ENCODE measurements at regions not wholly inside any gene's neighbourhood (a gene's known extent, or its start where the extent isn't known, plus 50 kb on each side); places are given as distances from the start of the nearest gene placed in this dataset.

DNA sequence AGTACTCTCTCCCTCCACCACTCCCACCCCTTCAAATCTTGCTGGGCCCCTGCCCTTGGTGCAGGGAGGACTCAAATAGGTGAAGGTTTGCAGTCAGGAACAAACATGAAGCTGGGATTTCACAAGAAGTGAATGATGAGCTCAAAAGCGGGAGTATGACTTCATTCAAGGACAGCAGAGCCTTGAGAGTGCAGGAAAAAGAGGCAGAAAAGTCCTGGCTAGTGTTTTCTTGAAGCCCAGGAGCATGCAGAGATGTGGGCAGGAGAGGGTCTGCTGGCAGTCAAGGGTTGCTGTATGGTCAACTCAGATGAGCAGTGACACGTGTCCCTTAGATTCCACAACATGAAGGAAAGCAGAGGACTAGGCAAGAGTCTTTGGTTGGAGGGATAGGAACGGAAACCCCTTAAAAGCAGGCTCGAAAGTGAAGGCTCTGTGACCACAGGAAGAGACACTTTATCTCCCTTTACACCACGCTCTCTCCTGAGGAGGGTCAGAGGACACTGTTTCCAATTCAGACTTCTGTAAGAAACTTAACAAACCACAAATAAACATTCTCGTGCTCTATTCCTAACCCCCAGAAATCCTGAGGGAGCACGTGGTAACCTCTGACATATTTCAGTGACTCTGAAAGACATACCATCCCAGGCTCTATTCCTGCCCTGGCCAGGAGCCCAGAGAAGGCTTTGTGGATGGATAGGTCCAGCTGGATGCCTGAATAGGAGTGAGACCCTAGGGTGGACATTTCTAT lies 168.0 kb upstream of the NDN start:
- no peaks in the 10 kb centered on the region for H3K27me3 ChIP-seq (ENCODE audit: control insufficient read depth in 3 of 3, insufficient read depth in 3 of 3, low read length in 2 of 3)
- no peak for TF ChIP-seq CTCF (IDR thresholded peaks at IDR 0.05; ENCODE audit: control extremely low read depth, extremely low read depth)
- no peaks in the 10 kb centered on the region for H3K4me1 ChIP-seq (ENCODE audit: control insufficient read depth in 5 of 5, insufficient read depth in 5 of 5, low read length in 5 of 5)
- WGBS, 2 donors, result 27 to 35% methylated on average over 7 of the region's 7 CpGs
- no peak overlapping the region for H3K4me3 ChIP-seq
- no peak overlapping the region for H3K27ac ChIP-seq (ENCODE audit: low read depth in 1 of 2, low read length in 1 of 2)
- no peak for ATAC-seq (ENCODE audit: insufficient read depth, low FRiP score)
- DNase-seq, result no peak
- H3K9me3 ChIP-seq (ENCODE audit: control insufficient read depth in 4 of 4, insufficient read depth in 3 of 4, low read length in 3 of 4), result peaks cover 0 to 2% (median 0%) of the 10 kb centered on the region in 4 donors
- H3K36me3 ChIP-seq (ENCODE audit: control insufficient read depth in 4 of 4, insufficient read depth in 4 of 4, low read length in 4 of 4), result no peaks in the 10 kb centered on the region
- H3K9ac ChIP-seq (ENCODE audit: insufficient read depth in 1 of 2, low read length in 2 of 2), result no peak overlapping the region

- no peak overlapping the region for H3K27ac ChIP-seq (ENCODE audit: low read depth in 1 of 2, low read length in 1 of 2)
- no peak overlapping the region for H3K4me3 ChIP-seq
- 64 to 68% methylated on average over 4 of the region's 4 CpGs for WGBS, 2 donors
- no peak for TF ChIP-seq CTCF (IDR thresholded peaks at IDR 0.05; ENCODE audit: control extremely low read depth, extremely low read depth)
- H3K27me3 ChIP-seq (ENCODE audit: control insufficient read depth in 3 of 3, insufficient read depth in 3 of 3, low read length in 2 of 3), result no peaks in the 10 kb centered on the region
- ATAC-seq (ENCODE audit: insufficient read depth, low FRiP score), result no peak
- no peaks in the 10 kb centered on the region for H3K4me1 ChIP-seq (ENCODE audit: control insufficient read depth in 5 of 5, insufficient read depth in 5 of 5, low read length in 5 of 5)
- H3K9me3 ChIP-seq (ENCODE audit: control insufficient read depth in 4 of 4, insufficient read depth in 3 of 4, low read length in 3 of 4), result no peaks in the 10 kb centered on the region
- DNase-seq, result no peak
- H3K9ac ChIP-seq (ENCODE audit: insufficient read depth in 1 of 2, low read length in 2 of 2), result no peak overlapping the region
- no peaks in the 10 kb centered on the region for H3K36me3 ChIP-seq (ENCODE audit: control insufficient read depth in 4 of 4, insufficient read depth in 4 of 4, low read length in 4 of 4)
Measured at GRCh38 chr15:23855947-23856346, 168.8 kb upstream of the NDN start.

- Histone ChIP-seq H3K36me3 (ENCODE audit: control insufficient read depth in 4 of 4, insufficient read depth in 4 of 4, low read length in 4 of 4) (no peaks in the 10 kb centered on the region), H3K27me3 (ENCODE audit: control insufficient read depth in 3 of 3, insufficient read depth in 3 of 3, low read length in 2 of 3) (no peaks in the 10 kb centered on the region), H3K4me1 (ENCODE audit: control insufficient read depth in 5 of 5, insufficient read depth in 5 of 5, low read length in 5 of 5) (no peaks in the 10 kb centered on the region), H3K9ac (ENCODE audit: insufficient read depth in 1 of 2, low read length in 2 of 2) (no peak overlapping the region), H3K27ac (ENCODE audit: low read depth in 1 of 2, low read length in 1 of 2) (no peak overlapping the region), H3K4me3 (no peak overlapping the region), H3K9me3 (ENCODE audit: control insufficient read depth in 4 of 4, insufficient read depth in 3 of 4, low read length in 3 of 4) (no peaks in the 10 kb centered on the region)
- no peak for TF ChIP-seq CTCF (IDR thresholded peaks at IDR 0.05; ENCODE audit: control extremely low read depth, extremely low read depth)
- no peak for ATAC-seq (ENCODE audit: insufficient read depth, low FRiP score)
- 31 to 39% methylated on average over 12 of the region's 12 CpGs for WGBS, 2 donors
- DNase-seq, result peak; percentile 61 to 76 (median 74)
Measured at GRCh38 chr15:23857028-23857641, 170.0 kb upstream of the NDN start.
